IPS-NIHi7 (cell line): ENCODE measurements at regions not wholly inside any gene's neighbourhood (a gene's known extent, or its start where the extent isn't known, plus 50 kb on each side); places are given as distances from the start of the nearest gene placed in this dataset.
A peak's percentile ranks its signal among the peaks of the same experiment; 100 is the strongest.
"Not testable (repeated sequence)": the region's sequence is repeated elsewhere in the genome, so short reads cannot be mapped to it uniquely, and the experiment has no call there.

Source experiments
- DNase-seq: peaks from one replicate; pipeline ENCODE4 v3.0.0; 2012; ENCODE audit warnings: mixed read lengths; ENCODE audit errors: extremely low spot score

GRCh38 chr1:20432341-20432740, 53.7 kb downstream of the CAMK2N1 start:
- DNase-seq, result no peak

- DNase-seq, result no peak
Observed at GRCh38 chr1:20431176-20431460, 54.9 kb downstream of the CAMK2N1 start.

GRCh38 chr1:20430355-20431175, 55.4 kb downstream of the CAMK2N1 start:
- peak; percentile 92 for DNase-seq

- DNase-seq, result no peak
Observed at GRCh38 chr1:20429296-20429695, 56.7 kb downstream of the CAMK2N1 start.

GRCh38 chr1:20428841-20429240, 57.2 kb downstream of the CAMK2N1 start:
- no peak for DNase-seq

GRCh38 chr1:20426923-20427322, 59.1 kb downstream of the CAMK2N1 start:
- DNase-seq, result no peak

GRCh38 chr1:20426371-20426770, 59.6 kb downstream of the CAMK2N1 start:
- no peak for DNase-seq

GRCh38 chr1:20425622-20426021, 60.4 kb downstream of the CAMK2N1 start:
- no peak for DNase-seq

- DNase-seq, result no peak
Observed at GRCh38 chr1:20423169-20423795, 62.7 kb downstream of the CAMK2N1 start.

- DNase-seq, result no peak
Observed at GRCh38 chr1:20421441-20421840, 64.6 kb downstream of the CAMK2N1 start.

GRCh38 chr1:20417581-20417980, 68.4 kb downstream of the CAMK2N1 start:
- DNase-seq, result no peak

GRCh38 chr1:20416706-20417105, 69.3 kb downstream of the CAMK2N1 start:
- DNase-seq, result no peak

GRCh38 chr1:20413776-20414140, 72.3 kb downstream of the CAMK2N1 start:
- no peak for DNase-seq

GRCh38 chr1:20413136-20413775, 72.8 kb downstream of the CAMK2N1 start:
- DNase-seq, result no peak

GRCh38 chr1:20411196-20411980, 74.6 kb downstream of the CAMK2N1 start:
- DNase-seq, result peak; percentile 46

- DNase-seq, result no peak
Observed at GRCh38 chr1:20410503-20410902, 75.5 kb downstream of the CAMK2N1 start.

- no peak for DNase-seq
Observed at GRCh38 chr1:20409971-20410370, 76.0 kb downstream of the CAMK2N1 start.

- DNase-seq, result no peak
Observed at GRCh38 chr1:20409012-20409411, 77.0 kb downstream of the CAMK2N1 start.

GRCh38 chr1:20408133-20408650, 77.8 kb downstream of the CAMK2N1 start:
- not testable (repeated sequence) for DNase-seq

- no peak for DNase-seq
Observed at GRCh38 chr1:20405893-20406604, 80.0 kb downstream of the CAMK2N1 start.

- DNase-seq, result no peak
Observed at GRCh38 chr1:20405051-20405754, 80.8 kb downstream of the CAMK2N1 start.
